Liver (tissue), 8 donors: ENCODE measurements at regions not wholly inside any gene's neighbourhood (a gene's known extent, or its start where the extent isn't known, plus 50 kb on each side); places are given as distances from the start of the nearest gene placed in this dataset.

ENCODE experiments used
- DNase-seq: peaks from one replicate; pipeline ENCODE4 v3.0.0-alpha.2; 2017; ENCODE audit warnings: low spot score
- H3K27ac ChIP-seq, 2 donors: one replicate each; pipeline ENCODE4 v1.7.0; 2013; ENCODE audit warnings: inconsistent platforms in 2 of 2, low read length in 2 of 2, control low read depth in 1 of 2, low read depth in 1 of 2, mild to moderate bottlenecking in 1 of 2
- H3K27me3 ChIP-seq, 4 donors: one replicate each; pipeline versions ENCODE4 v1.6.1 to v1.7.0; 2013; ENCODE audit warnings: low read length in 3 of 4, inconsistent platforms in 1 of 4, mild to moderate bottlenecking in 1 of 4, moderate library complexity in 1 of 4; ENCODE audit not compliant: control insufficient read depth in 4 of 4, insufficient read depth in 4 of 4
- H3K36me3 ChIP-seq, 4 donors: one replicate each; pipeline versions ENCODE4 v1.6.1 to v1.7.0; 2013; ENCODE audit warnings: low read length in 3 of 4, mild to moderate bottlenecking in 3 of 4, low read depth in 1 of 4, moderate library complexity in 1 of 4; ENCODE audit not compliant: control insufficient read depth in 4 of 4, insufficient read depth in 3 of 4
- H3K4me1 ChIP-seq, 4 donors: one replicate each; pipeline versions ENCODE4 v1.6.1 to v1.7.0; 2013; ENCODE audit warnings: low read length in 3 of 4, mild to moderate bottlenecking in 3 of 4, moderate library complexity in 1 of 4; ENCODE audit not compliant: control insufficient read depth in 4 of 4, insufficient read depth in 4 of 4
- H3K4me3 ChIP-seq, 3 donors: one replicate each; pipeline versions ENCODE4 v1.6.1 to v1.7.0; 2013; ENCODE audit warnings: low read length in 3 of 3, control low read depth in 1 of 3, low read depth in 1 of 3, mild to moderate bottlenecking in 1 of 3
- H3K9ac ChIP-seq, 2 donors: one replicate each; pipeline ENCODE4 v1.7.0; 2013; ENCODE audit warnings: low read length in 2 of 2, mild to moderate bottlenecking in 2 of 2, moderate library complexity in 2 of 2, control low read depth in 1 of 2, low read depth in 1 of 2
- H3K9me3 ChIP-seq, 4 donors: one replicate each; pipeline versions ENCODE4 v1.6.1 to v1.7.0; 2013; ENCODE audit warnings: low read length in 3 of 4; ENCODE audit not compliant: control insufficient read depth in 4 of 4
- EGR1 ChIP-seq, 2 donors: IDR thresholded peaks; 2 replicates each; pipeline ENCODE4 v1.6.1; 2016 to 2018; ENCODE audit warnings: antibody characterized with exemption in 2 of 2, low read depth in 2 of 2
- FOXA1 ChIP-seq: IDR thresholded peaks from 2 replicates; pipeline ENCODE4 v1.6.1; 2016; ENCODE audit warnings: antibody characterized with exemption
- FOXA2 ChIP-seq: IDR thresholded peaks from 2 replicates; pipeline ENCODE4 v1.6.1; 2016; ENCODE audit warnings: antibody characterized with exemption
- GABPA ChIP-seq, 2 donors: IDR thresholded peaks in 1 of 2; conservative IDR thresholded peaks in 1 of 2; 2 replicates each; pipeline ENCODE4 v1.6.1; 2016; ENCODE audit warnings: antibody characterized with exemption in 2 of 2, mild to moderate bottlenecking in 1 of 2, moderate library complexity in 1 of 2
- HNF4A ChIP-seq, 2 donors: conservative IDR thresholded peaks; 2 replicates each; pipeline ENCODE4 v1.6.1; 2016; ENCODE audit warnings: antibody characterized with exemption in 2 of 2, mild to moderate bottlenecking in 2 of 2
- HNF4G ChIP-seq: IDR thresholded peaks from 2 replicates; pipeline ENCODE4 v1.6.1; 2016; ENCODE audit warnings: antibody characterized with exemption
- JUND ChIP-seq, 2 donors: IDR thresholded peaks; 2 replicates each; pipeline ENCODE4 v1.6.1; 2016; ENCODE audit warnings: antibody characterized with exemption in 2 of 2
- NR2F2 ChIP-seq: IDR thresholded peaks from 2 replicates; pipeline ENCODE4 v1.6.1; 2016; ENCODE audit warnings: antibody characterized with exemption
- RAD21 ChIP-seq, 2 donors: IDR thresholded peaks; 2 replicates each; pipeline ENCODE4 v1.6.1; 2016; ENCODE audit warnings: antibody characterized with exemption in 2 of 2, mild to moderate bottlenecking in 2 of 2
- RXRA ChIP-seq, 2 donors: IDR thresholded peaks; 2 replicates each; pipeline ENCODE4 v1.6.1; 2017 to 2018; ENCODE audit warnings: antibody characterized with exemption in 2 of 2, mild to moderate bottlenecking in 1 of 2
- SP1 ChIP-seq: IDR thresholded peaks from 2 replicates; pipeline ENCODE4 v1.6.1; 2018; ENCODE audit warnings: antibody characterized with exemption, mild to moderate bottlenecking
- TAF1 ChIP-seq: conservative IDR thresholded peaks from 2 replicates; pipeline ENCODE4 v1.6.1; 2016; ENCODE audit warnings: antibody characterized with exemption, mild to moderate bottlenecking
- YY1 ChIP-seq: IDR thresholded peaks from 2 replicates; pipeline ENCODE4 v1.6.1; 2016; ENCODE audit warnings: antibody characterized with exemption, mild to moderate bottlenecking
- WGBS: extraction: QIAGEN DNeasy Blood & Tissue Kit; methylation state at CpG from one replicate; pipeline ENCODE4 v1.1.7; 2013; 5-methylcytosine and 5-hydroxymethylcytosine counted together
- TF ChIP-seq, protein P1 (sequence below): IDR thresholded peaks from 2 replicates; pipeline ENCODE4 v1.6.1; 2016; ENCODE audit warnings: antibody characterized with exemption
- TF ChIP-seq, protein P2 (sequence below): IDR thresholded peaks from 2 replicates; pipeline ENCODE4 v1.6.1; 2016; ENCODE audit warnings: antibody characterized with exemption
- TF ChIP-seq, protein P3 (sequence below): fragments of 150-350 bp; IDR thresholded peaks from 2 replicates; pipeline ENCODE4 v1.5.1; 2017; ENCODE audit warnings: improper control_type of control experiment, low read depth, low read length; ENCODE audit not compliant: missing input control
- TF ChIP-seq, protein P4 (sequence below): IDR thresholded peaks from 2 replicates; pipeline ENCODE4 v1.6.1; 2016; ENCODE audit warnings: antibody characterized with exemption
- TF ChIP-seq, protein P5 (sequence below): IDR thresholded peaks from 2 replicates; pipeline ENCODE4 v1.6.1; 2016; ENCODE audit warnings: antibody characterized with exemption, mild to moderate bottlenecking
- donor health status: healthy.
- donor health status: healthy.
- donor health status: healthy.
- donor health status: healthy.
- donor health status: healthy.

DNA sequence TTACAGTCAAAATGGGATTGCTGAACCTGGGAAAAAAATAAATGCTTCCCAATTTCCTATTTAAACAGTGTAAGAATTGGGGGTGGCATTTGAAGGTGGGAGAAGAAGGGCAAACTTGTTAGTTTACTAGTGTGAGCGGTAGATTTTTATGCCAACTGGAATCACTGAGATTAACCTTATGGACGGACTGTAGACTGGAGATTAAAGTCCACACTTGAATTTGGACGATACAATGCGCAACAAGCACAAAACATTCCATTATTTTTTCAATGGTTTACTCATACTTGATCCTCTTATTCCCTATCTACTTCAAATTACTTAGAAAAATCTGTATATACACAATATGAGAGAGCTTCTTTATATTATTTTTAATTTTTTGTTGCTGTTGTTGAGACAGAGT, 269.6 kb upstream of the KLF14 start:
- Histone ChIP-seq H3K4me1 (peaks cover 5 to 12% (median 9%) of the 10 kb centered on the region in 4 donors), H3K27me3 (no peaks in the 10 kb centered on the region), H3K36me3 (peaks cover 0 to 5% (median 1%) of the 10 kb centered on the region in 4 donors), H3K27ac (no peak overlapping the region), H3K9me3 (no peaks in the 10 kb centered on the region), H3K4me3 (no peak overlapping the region), H3K9ac (no peak overlapping the region)
- DNase-seq: no peak
- TF ChIP-seq HNF4A (conservative IDR thresholded peaks at IDR 0.05) (peak; percentile 63 to 87), RXRA (IDR thresholded peaks at IDR 0.05) (peak in 1 of 2 donors; percentile 8)
- TF ChIP-seq, protein P1, sequence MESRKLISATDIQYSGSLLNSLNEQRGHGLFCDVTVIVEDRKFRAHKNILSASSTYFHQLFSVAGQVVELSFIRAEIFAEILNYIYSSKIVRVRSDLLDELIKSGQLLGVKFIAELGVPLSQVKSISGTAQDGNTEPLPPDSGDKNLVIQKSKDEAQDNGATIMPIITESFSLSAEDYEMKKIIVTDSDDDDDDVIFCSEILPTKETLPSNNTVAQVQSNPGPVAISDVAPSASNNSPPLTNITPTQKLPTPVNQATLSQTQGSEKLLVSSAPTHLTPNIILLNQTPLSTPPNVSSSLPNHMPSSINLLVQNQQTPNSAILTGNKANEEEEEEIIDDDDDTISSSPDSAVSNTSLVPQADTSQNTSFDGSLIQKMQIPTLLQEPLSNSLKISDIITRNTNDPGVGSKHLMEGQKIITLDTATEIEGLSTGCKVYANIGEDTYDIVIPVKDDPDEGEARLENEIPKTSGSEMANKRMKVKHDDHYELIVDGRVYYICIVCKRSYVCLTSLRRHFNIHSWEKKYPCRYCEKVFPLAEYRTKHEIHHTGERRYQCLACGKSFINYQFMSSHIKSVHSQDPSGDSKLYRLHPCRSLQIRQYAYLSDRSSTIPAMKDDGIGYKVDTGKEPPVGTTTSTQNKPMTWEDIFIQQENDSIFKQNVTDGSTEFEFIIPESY: no peak
- 64% methylated on average over 4 of the region's 4 CpGs for WGBS

DNA sequence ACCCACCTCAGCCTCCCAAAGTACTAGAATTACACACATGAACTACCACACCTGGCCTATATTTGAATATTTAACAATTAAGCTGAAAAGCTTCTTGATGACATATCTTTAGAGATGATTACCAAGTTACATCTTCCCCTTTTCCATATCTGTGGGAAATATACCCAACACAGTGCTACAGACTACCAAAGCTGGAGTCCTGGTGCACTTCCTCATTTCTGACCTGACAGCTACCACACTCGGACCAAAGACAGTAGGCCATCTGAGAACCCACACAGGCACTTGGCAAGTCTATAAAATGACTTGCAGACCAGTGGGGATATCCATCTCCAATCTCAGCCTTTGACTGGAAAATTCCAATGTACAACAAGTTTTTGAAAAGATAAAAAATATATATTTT, 270.4 kb upstream of the KLF14 start:
- Histone ChIP-seq H3K36me3 (peaks cover 0 to 5% (median 1%) of the 10 kb centered on the region in 4 donors), H3K4me1 (peaks cover 6 to 12% (median 9%) of the 10 kb centered on the region in 4 donors), H3K4me3 (no peak overlapping the region), H3K9me3 (no peaks in the 10 kb centered on the region), H3K9ac (no peak overlapping the region), H3K27ac (no peak overlapping the region), H3K27me3 (no peaks in the 10 kb centered on the region)
- WGBS: 0% methylated on average over 1 of the region's 1 CpG
- DNase-seq: no peak
- TF ChIP-seq JUND (IDR thresholded peaks at IDR 0.05) (no peak), FOXA2 (no peak), RXRA (IDR thresholded peaks at IDR 0.05) (no peak), HNF4G (no peak), FOXA1 (no peak), YY1 (no peak), EGR1 (IDR thresholded peaks at IDR 0.05; ENCODE audit: low read depth in 2 of 2) (no peak), GABPA (IDR thresholded peaks at IDR 0.05 in 1 of 2, conservative IDR thresholded peaks at IDR 0.05 in 1 of 2) (no peak), SP1 (no peak), RAD21 (IDR thresholded peaks at IDR 0.05) (no peak), NR2F2 (no peak), TAF1 (no peak), HNF4A (conservative IDR thresholded peaks at IDR 0.05) (no peak)
- TF ChIP-seq, protein P2, sequence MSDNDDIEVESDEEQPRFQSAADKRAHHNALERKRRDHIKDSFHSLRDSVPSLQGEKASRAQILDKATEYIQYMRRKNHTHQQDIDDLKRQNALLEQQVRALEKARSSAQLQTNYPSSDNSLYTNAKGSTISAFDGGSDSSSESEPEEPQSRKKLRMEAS: no peak
- TF ChIP-seq, protein P3, sequence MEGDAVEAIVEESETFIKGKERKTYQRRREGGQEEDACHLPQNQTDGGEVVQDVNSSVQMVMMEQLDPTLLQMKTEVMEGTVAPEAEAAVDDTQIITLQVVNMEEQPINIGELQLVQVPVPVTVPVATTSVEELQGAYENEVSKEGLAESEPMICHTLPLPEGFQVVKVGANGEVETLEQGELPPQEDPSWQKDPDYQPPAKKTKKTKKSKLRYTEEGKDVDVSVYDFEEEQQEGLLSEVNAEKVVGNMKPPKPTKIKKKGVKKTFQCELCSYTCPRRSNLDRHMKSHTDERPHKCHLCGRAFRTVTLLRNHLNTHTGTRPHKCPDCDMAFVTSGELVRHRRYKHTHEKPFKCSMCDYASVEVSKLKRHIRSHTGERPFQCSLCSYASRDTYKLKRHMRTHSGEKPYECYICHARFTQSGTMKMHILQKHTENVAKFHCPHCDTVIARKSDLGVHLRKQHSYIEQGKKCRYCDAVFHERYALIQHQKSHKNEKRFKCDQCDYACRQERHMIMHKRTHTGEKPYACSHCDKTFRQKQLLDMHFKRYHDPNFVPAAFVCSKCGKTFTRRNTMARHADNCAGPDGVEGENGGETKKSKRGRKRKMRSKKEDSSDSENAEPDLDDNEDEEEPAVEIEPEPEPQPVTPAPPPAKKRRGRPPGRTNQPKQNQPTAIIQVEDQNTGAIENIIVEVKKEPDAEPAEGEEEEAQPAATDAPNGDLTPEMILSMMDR: no peak
- TF ChIP-seq, protein P4, sequence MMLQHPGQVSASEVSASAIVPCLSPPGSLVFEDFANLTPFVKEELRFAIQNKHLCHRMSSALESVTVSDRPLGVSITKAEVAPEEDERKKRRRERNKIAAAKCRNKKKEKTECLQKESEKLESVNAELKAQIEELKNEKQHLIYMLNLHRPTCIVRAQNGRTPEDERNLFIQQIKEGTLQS: no peak
- TF ChIP-seq, protein P1: no peak
- TF ChIP-seq, protein P5, sequence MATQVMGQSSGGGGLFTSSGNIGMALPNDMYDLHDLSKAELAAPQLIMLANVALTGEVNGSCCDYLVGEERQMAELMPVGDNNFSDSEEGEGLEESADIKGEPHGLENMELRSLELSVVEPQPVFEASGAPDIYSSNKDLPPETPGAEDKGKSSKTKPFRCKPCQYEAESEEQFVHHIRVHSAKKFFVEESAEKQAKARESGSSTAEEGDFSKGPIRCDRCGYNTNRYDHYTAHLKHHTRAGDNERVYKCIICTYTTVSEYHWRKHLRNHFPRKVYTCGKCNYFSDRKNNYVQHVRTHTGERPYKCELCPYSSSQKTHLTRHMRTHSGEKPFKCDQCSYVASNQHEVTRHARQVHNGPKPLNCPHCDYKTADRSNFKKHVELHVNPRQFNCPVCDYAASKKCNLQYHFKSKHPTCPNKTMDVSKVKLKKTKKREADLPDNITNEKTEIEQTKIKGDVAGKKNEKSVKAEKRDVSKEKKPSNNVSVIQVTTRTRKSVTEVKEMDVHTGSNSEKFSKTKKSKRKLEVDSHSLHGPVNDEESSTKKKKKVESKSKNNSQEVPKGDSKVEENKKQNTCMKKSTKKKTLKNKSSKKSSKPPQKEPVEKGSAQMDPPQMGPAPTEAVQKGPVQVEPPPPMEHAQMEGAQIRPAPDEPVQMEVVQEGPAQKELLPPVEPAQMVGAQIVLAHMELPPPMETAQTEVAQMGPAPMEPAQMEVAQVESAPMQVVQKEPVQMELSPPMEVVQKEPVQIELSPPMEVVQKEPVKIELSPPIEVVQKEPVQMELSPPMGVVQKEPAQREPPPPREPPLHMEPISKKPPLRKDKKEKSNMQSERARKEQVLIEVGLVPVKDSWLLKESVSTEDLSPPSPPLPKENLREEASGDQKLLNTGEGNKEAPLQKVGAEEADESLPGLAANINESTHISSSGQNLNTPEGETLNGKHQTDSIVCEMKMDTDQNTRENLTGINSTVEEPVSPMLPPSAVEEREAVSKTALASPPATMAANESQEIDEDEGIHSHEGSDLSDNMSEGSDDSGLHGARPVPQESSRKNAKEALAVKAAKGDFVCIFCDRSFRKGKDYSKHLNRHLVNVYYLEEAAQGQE: no peak
